Ascending aorta (tissue), 2 donors: ENCODE measurements at regions not wholly inside any gene's neighbourhood (a gene's known extent, or its start where the extent isn't known, plus 50 kb on each side); places are given as distances from the start of the nearest gene placed in this dataset.

Experiments used
- DNase-seq, 2 donors: peaks; one replicate each; pipeline ENCODE4 v3.0.0-alpha.2; 2019; ENCODE audit warnings: low spot score in 2 of 2
- H3K27ac ChIP-seq, 2 donors: fragments of 200-600 bp; sonication (generic); one replicate each; pipeline ENCODE4 v1.5.1; 2016 to 2017; ENCODE audit warnings: mild to moderate bottlenecking in 1 of 2
- H3K27me3 ChIP-seq: fragments of 200-600 bp; sonication (generic); one replicate; pipeline ENCODE4 v1.5.1; 2017
- H3K36me3 ChIP-seq, 2 donors: fragments of 200-600 bp; sonication (generic); one replicate each; pipeline ENCODE4 v1.5.1; 2016
- H3K4me1 ChIP-seq, 2 donors: fragments of 200-600 bp; sonication (generic); one replicate each; pipeline ENCODE4 v1.5.1; 2016 to 2017; ENCODE audit warnings: mild to moderate bottlenecking in 1 of 2
- H3K4me3 ChIP-seq, 2 donors: fragments of 200-600 bp; sonication (generic); one replicate each; pipeline ENCODE4 v1.5.1; 2016 to 2017; ENCODE audit warnings: mild to moderate bottlenecking in 1 of 2
- H3K9me3 ChIP-seq, 2 donors: fragments of 200-600 bp; sonication (generic); one replicate each; pipeline ENCODE4 v1.5.1; 2016
- CTCF ChIP-seq, 3 experiments: fragments of 200-600 bp in 2 of 3; fragments of 450-650 bp in 1 of 3; sonication (generic) in 2 of 3; IDR thresholded peaks; one replicate each; pipeline ENCODE4 v1.5.1; 2016 to 2019; ENCODE audit warnings: antibody characterized with exemption in 3 of 3, mild to moderate bottlenecking in 1 of 3, moderate library complexity in 1 of 3
- intact Hi-C: fragments of 100-400 bp; cut with DNase I; formaldehyde crosslinking; loops from one replicate; pipeline ENCODE4 v1.15.1; 2023

DNA sequence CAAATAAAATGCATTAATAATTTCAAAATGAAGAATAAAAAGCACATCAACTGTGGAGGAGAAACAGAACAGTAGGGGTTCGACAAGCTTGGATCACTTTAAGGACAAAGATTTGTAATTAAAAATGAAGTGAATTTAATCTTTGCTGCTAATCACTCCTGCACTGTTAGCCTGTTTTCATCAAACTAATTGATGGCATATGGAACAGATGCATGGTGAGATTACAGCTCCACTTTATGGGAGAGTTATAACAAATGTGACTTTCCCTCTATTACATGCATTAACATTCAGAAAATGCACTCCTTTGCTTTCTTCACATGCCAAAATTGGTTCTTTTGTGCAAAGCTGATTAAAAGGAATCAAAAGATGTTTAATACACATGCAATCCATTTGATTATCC is 207.2 kb upstream of the C21orf91 start:
- no peaks in the 10 kb centered on the region for H3K4me1 ChIP-seq
- intact Hi-C loops: no loop called here
- no peaks in the 10 kb centered on the region for H3K9me3 ChIP-seq
- no peak overlapping the region for H3K4me3 ChIP-seq
- H3K27ac ChIP-seq: no peak overlapping the region
- no peak for DNase-seq
- no peak for TF ChIP-seq CTCF (IDR thresholded peaks at IDR 0.05)
- H3K27me3 ChIP-seq: no peaks in the 10 kb centered on the region
- no peaks in the 10 kb centered on the region for H3K36me3 ChIP-seq

- Histone ChIP-seq H3K4me3 (no peak overlapping the region), H3K4me1 (no peaks in the 10 kb centered on the region), H3K27ac (no peak overlapping the region), H3K27me3 (no peaks in the 10 kb centered on the region), H3K9me3 (no peaks in the 10 kb centered on the region), H3K36me3 (no peaks in the 10 kb centered on the region)
- TF ChIP-seq CTCF (IDR thresholded peaks at IDR 0.05): no peak
- no peak for DNase-seq
- intact Hi-C loops: no loop called here
These were observed 204.6 kb upstream of the C21orf91 start for GRCh38 chr21:18023711-18024110.

DNA sequence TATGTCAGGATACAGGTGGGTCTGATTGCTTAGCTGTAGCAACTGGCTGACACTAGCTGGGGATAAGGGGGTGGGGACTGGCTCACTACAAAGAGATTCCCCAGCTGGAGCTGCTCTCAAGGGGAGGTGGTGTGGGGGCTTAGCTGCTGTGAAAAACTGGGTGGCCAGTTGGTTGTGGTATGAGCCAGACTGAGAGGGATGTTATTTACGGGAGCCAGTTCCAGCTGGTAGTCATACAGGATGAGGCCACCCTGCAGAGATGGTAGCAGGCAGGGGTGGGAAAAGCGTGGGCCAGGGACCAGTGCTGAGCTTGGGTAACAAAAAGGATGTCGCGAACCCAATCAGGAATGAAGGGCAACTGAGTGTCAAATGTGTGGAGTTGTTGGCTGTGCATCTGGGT is 204.0 kb upstream of the C21orf91 start:
- Histone ChIP-seq H3K36me3 (no peaks in the 10 kb centered on the region), H3K9me3 (no peaks in the 10 kb centered on the region), H3K27ac (no peak overlapping the region), H3K27me3 (no peaks in the 10 kb centered on the region), H3K4me3 (no peak overlapping the region), H3K4me1 (no peaks in the 10 kb centered on the region)
- intact Hi-C loops: no loop called here
- no peak for DNase-seq
- TF ChIP-seq CTCF (IDR thresholded peaks at IDR 0.05): no peak

- intact Hi-C loops: no loop called here
- DNase-seq: no peak
- Histone ChIP-seq H3K4me1 (no peaks in the 10 kb centered on the region), H3K27me3 (no peaks in the 10 kb centered on the region), H3K36me3 (no peaks in the 10 kb centered on the region), H3K4me3 (no peak overlapping the region), H3K27ac (no peak overlapping the region), H3K9me3 (no peaks in the 10 kb centered on the region)
- no peak for TF ChIP-seq CTCF (IDR thresholded peaks at IDR 0.05)
These were observed 188.0 kb upstream of the C21orf91 start for GRCh38 chr21:18007121-18007520.

GRCh38 chr21:18006691-18007090 is 187.5 kb upstream of the C21orf91 start:
- no peak for DNase-seq
- Histone ChIP-seq H3K4me3 (no peak overlapping the region), H3K36me3 (no peaks in the 10 kb centered on the region), H3K27me3 (no peaks in the 10 kb centered on the region), H3K4me1 (no peaks in the 10 kb centered on the region), H3K9me3 (no peaks in the 10 kb centered on the region), H3K27ac (no peak overlapping the region)
- no peak for TF ChIP-seq CTCF (IDR thresholded peaks at IDR 0.05)
- intact Hi-C loops: no loop called here

GRCh38 chr21:18002393-18002792 is 183.2 kb upstream of the C21orf91 start:
- H3K27ac ChIP-seq: no peak overlapping the region
- no peaks in the 10 kb centered on the region for H3K9me3 ChIP-seq
- no peak overlapping the region for H3K4me3 ChIP-seq
- no peaks in the 10 kb centered on the region for H3K27me3 ChIP-seq
- intact Hi-C loops: no loop called here
- no peaks in the 10 kb centered on the region for H3K36me3 ChIP-seq
- TF ChIP-seq CTCF (IDR thresholded peaks at IDR 0.05): no peak
- no peak for DNase-seq
- H3K4me1 ChIP-seq: no peaks in the 10 kb centered on the region
